Mesenchymal stem cell (in vitro differentiated cells and primary cell): ENCODE measurements at regions not wholly inside any gene's neighbourhood (a gene's known extent, or its start where the extent isn't known, plus 50 kb on each side); places are given as distances from the start of the nearest gene placed in this dataset.

Experiments used
- DNase-seq: peaks from one replicate; pipeline ENCODE4 v3.0.0-alpha.2; 2013
- H2AFZ ChIP-seq: one replicate; pipeline ENCODE4 v1.6.1; 2013; ENCODE audit warnings: low read depth, mild to moderate bottlenecking, control low read depth, inconsistent platforms, low read length, moderate library complexity
- H2AK5ac ChIP-seq: 2 replicates; pipeline ENCODE4 v1.6.1; 2013; ENCODE audit warnings: low read length, moderate library complexity, mild to moderate bottlenecking, inconsistent platforms; ENCODE audit not compliant: severe bottlenecking
- H2BK120ac ChIP-seq: one replicate; pipeline ENCODE4 v1.6.1; 2013; ENCODE audit warnings: low read depth, mild to moderate bottlenecking, inconsistent platforms, low read length, moderate library complexity
- H2BK12ac ChIP-seq, 2 experiments: one replicate each; pipeline ENCODE4 v1.6.1; 2013; ENCODE audit warnings: inconsistent platforms in 2 of 2, low read length in 2 of 2, mild to moderate bottlenecking in 2 of 2, moderate library complexity in 2 of 2, control low read depth in 1 of 2
- H2BK15ac ChIP-seq: one replicate; pipeline ENCODE4 v1.6.1; 2013; ENCODE audit warnings: mild to moderate bottlenecking, low read depth, inconsistent platforms; ENCODE audit not compliant: poor library complexity, severe bottlenecking
- H2BK5ac ChIP-seq: 2 replicates; pipeline ENCODE4 v1.6.1; 2013; ENCODE audit warnings: low read depth, mild to moderate bottlenecking, low read length, control low read depth, inconsistent platforms; ENCODE audit not compliant: poor library complexity, severe bottlenecking
- H3K14ac ChIP-seq, 2 experiments: one replicate each; pipeline ENCODE4 v1.6.1; 2013; ENCODE audit warnings: inconsistent platforms in 2 of 2, low read length in 2 of 2, control low read depth in 1 of 2, mild to moderate bottlenecking in 1 of 2, moderate library complexity in 1 of 2
- H3K18ac ChIP-seq, 2 experiments: one replicate each; pipeline ENCODE4 v1.6.1; 2013; ENCODE audit warnings: inconsistent platforms in 2 of 2, low read length in 2 of 2, control low read depth in 1 of 2, low read depth in 1 of 2, mild to moderate bottlenecking in 1 of 2
- H3K23ac ChIP-seq, 2 experiments: one replicate each; pipeline ENCODE4 v1.6.1; 2013; ENCODE audit warnings: inconsistent platforms in 2 of 2, low read length in 2 of 2, mild to moderate bottlenecking in 2 of 2, moderate library complexity in 2 of 2, control low read depth in 1 of 2
- H3K27ac ChIP-seq: 2 replicates; pipeline ENCODE4 v1.5.1; 2013; ENCODE audit warnings: mild to moderate bottlenecking, moderate library complexity, low read length, control low read depth, inconsistent platforms; ENCODE audit not compliant: poor library complexity, severe bottlenecking
- H3K27me3 ChIP-seq, 2 experiments: 2 replicates each; pipeline versions ENCODE4 v1.6.1 to v1.7.0; 2013; ENCODE audit warnings: low read length in 2 of 2, mild to moderate bottlenecking in 2 of 2, moderate library complexity in 2 of 2, control low read depth in 1 of 2, inconsistent platforms in 1 of 2; ENCODE audit not compliant: control insufficient read depth in 1 of 2, insufficient read depth in 1 of 2
- H3K36me3 ChIP-seq, 2 experiments: 2 replicates each; pipeline versions ENCODE4 v1.6.1 to v1.7.0; 2013; ENCODE audit warnings: low read length in 2 of 2, control low read depth in 1 of 2, inconsistent platforms in 1 of 2, low read depth in 1 of 2, mild to moderate bottlenecking in 1 of 2; ENCODE audit not compliant: insufficient read depth in 2 of 2, control insufficient read depth in 1 of 2
- H3K4ac ChIP-seq, 2 experiments: one replicate each; pipeline ENCODE4 v1.6.1; 2013; ENCODE audit warnings: inconsistent platforms in 2 of 2, low read length in 2 of 2, mild to moderate bottlenecking in 2 of 2, moderate library complexity in 2 of 2, control low read depth in 1 of 2, low read depth in 1 of 2
- H3K4me1 ChIP-seq: 2 replicates; pipeline ENCODE4 v1.6.1; 2013; ENCODE audit warnings: low read depth, low read length, control low read depth; ENCODE audit not compliant: control insufficient read depth, insufficient read depth
- H3K4me2 ChIP-seq: 2 replicates; pipeline ENCODE4 v1.6.1; 2013; ENCODE audit warnings: low read length, mild to moderate bottlenecking, inconsistent platforms; ENCODE audit not compliant: poor library complexity, severe bottlenecking
- H3K4me3 ChIP-seq, 2 experiments: 2 replicates each; pipeline versions ENCODE4 v1.5.1 to v1.7.0; 2013; ENCODE audit warnings: low read length in 2 of 2, mild to moderate bottlenecking in 2 of 2, control low read depth in 1 of 2, low read depth in 1 of 2; ENCODE audit not compliant: insufficient read depth in 1 of 2
- H3K79me1 ChIP-seq: replicated peaks from 2 replicates; pipeline ENCODE4 v1.6.1; 2013; ENCODE audit warnings: mild to moderate bottlenecking, control low read depth, low read length, inconsistent platforms; ENCODE audit not compliant: poor library complexity, severe bottlenecking
- H3K9ac ChIP-seq: 2 replicates; pipeline ENCODE4 v1.7.0; 2013; ENCODE audit warnings: mild to moderate bottlenecking, low read length, moderate library complexity
- H3K9me3 ChIP-seq: 2 replicates; pipeline ENCODE4 v1.7.0; 2013; ENCODE audit warnings: mild to moderate bottlenecking, low read length; ENCODE audit not compliant: control insufficient read depth
- H4K8ac ChIP-seq: one replicate; pipeline ENCODE4 v1.6.1; 2013; ENCODE audit warnings: inconsistent platforms, mild to moderate bottlenecking, low read length, moderate library complexity
- H4K91ac ChIP-seq: one replicate; pipeline ENCODE4 v1.6.1; 2013; ENCODE audit warnings: mild to moderate bottlenecking, low read length, inconsistent platforms
- WGBS: methylation state at CpG from one replicate; pipeline ENCODE4 v1.1.7; 2013; ENCODE audit warnings: mixed read lengths; 5-methylcytosine and 5-hydroxymethylcytosine counted together

GRCh38 chr2:38462121-38462661, 85.1 kb upstream of the ATL2 start:
- Histone ChIP-seq H3K18ac (no peak overlapping the region), H2BK5ac (no peak overlapping the region), H3K4me3 (no peak overlapping the region), H3K79me1 (no peaks in the 10 kb centered on the region), H4K8ac (no peak overlapping the region), H4K91ac (no peak overlapping the region), H3K27me3 (peaks cover 13 to 52% of the 10 kb centered on the region in 2 experiments), H3K23ac (no peak overlapping the region), H3K9me3 (no peaks in the 10 kb centered on the region), H3K4me1 (peaks cover 4% of the 10 kb centered on the region), H2BK15ac (no peak overlapping the region), H3K4ac (no peak overlapping the region), H3K4me2 (no peak overlapping the region), H3K9ac (no peak overlapping the region), H2AFZ (no peak overlapping the region), H2BK120ac (no peak overlapping the region), H2BK12ac (no peak overlapping the region), H2AK5ac (no peak overlapping the region), H3K14ac (no peak overlapping the region), H3K27ac (peak overlapping the region; percentile 9), H3K36me3 (no peaks in the 10 kb centered on the region)
- 73% methylated on average over 7 of the region's 7 CpGs for WGBS
- peak; percentile 90 for DNase-seq

DNA sequence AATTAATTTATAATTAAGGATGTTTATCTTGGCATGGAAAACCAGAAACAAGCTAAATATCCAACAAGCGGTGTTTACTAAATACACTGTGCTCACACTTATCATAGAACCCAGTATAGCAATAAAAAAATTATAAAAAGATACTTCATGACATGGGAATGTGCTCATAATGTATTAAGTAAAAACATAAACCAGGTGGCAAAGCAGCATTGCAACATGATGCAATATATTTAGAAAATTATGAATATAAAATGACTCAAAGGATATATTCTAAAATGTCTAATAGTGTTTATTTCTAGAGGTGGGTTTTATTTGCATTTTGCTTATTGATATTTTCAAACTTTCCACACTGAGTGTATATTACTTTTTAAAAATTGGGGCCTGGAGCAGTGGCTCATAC, 84.4 kb upstream of the ATL2 start:
- Histone ChIP-seq H2BK12ac (no peak overlapping the region), H3K27me3 (peaks cover 17 to 50% of the 10 kb centered on the region in 2 experiments), H2BK15ac (no peak overlapping the region), H2AFZ (no peak overlapping the region), H3K27ac (no peak overlapping the region), H2BK120ac (no peak overlapping the region), H3K23ac (no peak overlapping the region), H3K36me3 (no peaks in the 10 kb centered on the region), H3K18ac (no peak overlapping the region), H3K9me3 (no peaks in the 10 kb centered on the region), H3K4me1 (peaks cover 4% of the 10 kb centered on the region), H2BK5ac (no peak overlapping the region), H2AK5ac (no peak overlapping the region), H3K4me3 (no peak overlapping the region), H3K9ac (no peak overlapping the region), H3K14ac (no peak overlapping the region), H3K4ac (no peak overlapping the region), H3K4me2 (no peak overlapping the region), H4K8ac (no peak overlapping the region), H4K91ac (no peak overlapping the region), H3K79me1 (no peaks in the 10 kb centered on the region)
- DNase-seq, result no peak
- no CpG with 5 or more reads among the region's 1 CpG for WGBS

GRCh38 chr2:38460313-38460712, 83.2 kb upstream of the ATL2 start:
- H2AFZ ChIP-seq, result no peak overlapping the region
- H2BK120ac ChIP-seq, result no peak overlapping the region
- no peaks in the 10 kb centered on the region for H3K36me3 ChIP-seq
- peaks cover 4% of the 10 kb centered on the region for H3K4me1 ChIP-seq
- no peaks in the 10 kb centered on the region for H3K9me3 ChIP-seq
- no peak overlapping the region for H2BK15ac ChIP-seq
- no peak overlapping the region for H3K4me2 ChIP-seq
- no peak overlapping the region for H2BK5ac ChIP-seq
- DNase-seq, result no peak
- no peak overlapping the region for H3K4me3 ChIP-seq
- no peak overlapping the region for H4K91ac ChIP-seq
- no peaks in the 10 kb centered on the region for H3K79me1 ChIP-seq
- WGBS, result 100% methylated on average over 2 of the region's 3 CpGs
- H2AK5ac ChIP-seq, result no peak overlapping the region
- no peak overlapping the region for H2BK12ac ChIP-seq
- no peak overlapping the region for H4K8ac ChIP-seq
- H3K14ac ChIP-seq, result no peak overlapping the region
- no peak overlapping the region for H3K9ac ChIP-seq
- no peak overlapping the region for H3K23ac ChIP-seq
- peaks cover 20 to 55% of the 10 kb centered on the region in 2 experiments for H3K27me3 ChIP-seq
- H3K18ac ChIP-seq, result no peak overlapping the region
- H3K27ac ChIP-seq, result no peak overlapping the region
- H3K4ac ChIP-seq, result no peak overlapping the region

DNA sequence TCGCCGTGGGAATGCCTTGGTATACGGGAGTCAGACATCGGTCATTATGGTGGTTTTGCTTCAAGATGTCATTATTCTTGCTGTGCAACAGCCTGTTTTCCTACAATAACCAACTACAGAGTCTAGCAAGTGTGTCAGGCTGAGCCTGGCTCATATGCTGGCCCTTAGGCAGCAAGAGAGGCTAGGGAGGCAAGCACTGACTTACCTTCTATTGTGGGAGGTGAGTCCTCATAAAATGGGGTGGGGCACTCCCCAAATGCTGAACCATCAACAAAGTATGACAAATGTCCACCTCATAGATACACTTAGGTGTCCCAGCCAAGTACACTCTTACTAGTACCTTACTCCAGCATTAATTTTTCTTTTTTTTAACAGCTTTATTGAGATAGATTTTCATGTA, 77.0 kb upstream of the ATL2 start:
- Histone ChIP-seq H2BK120ac (no peak overlapping the region), H3K79me1 (no peaks in the 10 kb centered on the region), H3K4me2 (no peak overlapping the region), H3K36me3 (no peaks in the 10 kb centered on the region), H3K4me1 (no peaks in the 10 kb centered on the region), H4K8ac (no peak overlapping the region), H4K91ac (no peak overlapping the region), H3K27ac (no peak overlapping the region), H3K4ac (no peak overlapping the region), H3K27me3 (peaks cover 32 to 78% of the 10 kb centered on the region in 2 experiments), H2BK5ac (no peak overlapping the region), H2BK12ac (no peak overlapping the region), H3K14ac (no peak overlapping the region), H3K23ac (no peak overlapping the region), H3K9ac (no peak overlapping the region), H3K18ac (no peak overlapping the region), H2BK15ac (no peak overlapping the region), H2AFZ (no peak overlapping the region), H3K9me3 (no peaks in the 10 kb centered on the region), H3K4me3 (no peak overlapping the region), H2AK5ac (no peak overlapping the region)
- no peak for DNase-seq
- 93% methylated on average over 2 of the region's 4 CpGs for WGBS
